ENCODE measurements at regions not wholly inside any gene's neighbourhood (a gene's known extent, or its start where the extent isn't known, plus 50 kb on each side); places are given as distances from the start of the nearest gene placed in this dataset.

GRCh38 chr6:85390775-85391174 is 59.1 kb upstream of the NT5E start:
- TF ChIP-seq PKNOX1 (IDR thresholded peaks at IDR 0.05), result no peak
- no peak for TF ChIP-seq FOXM1 (IDR thresholded peaks at IDR 0.05; ENCODE audit: borderline replicate concordance)
- TF ChIP-seq LEF1 (IDR thresholded peaks at IDR 0.05; ENCODE audit: borderline replicate concordance), result no peak
- POLR2A ChIA-PET, result no interaction called here
- CTCF ChIA-PET, result no interaction called here
- DNase-seq (ENCODE audit: extremely low spot score), result no peak

- TF ChIP-seq HDGF (IDR thresholded peaks at IDR 0.05; ENCODE audit: borderline replicate concordance) (no peak), FOXK2 (IDR thresholded peaks at IDR 0.05) (no peak), SP1 (IDR thresholded peaks at IDR 0.05) (no peak), L3MBTL2 (conservative IDR thresholded peaks at IDR 0.05) (no peak), BHLHE40 (IDR thresholded peaks at IDR 0.05; ENCODE audit: borderline replicate concordance) (no peak), CTBP1 (IDR thresholded peaks at IDR 0.05; ENCODE audit: borderline replicate concordance) (no peak), LEF1 (IDR thresholded peaks at IDR 0.05; ENCODE audit: borderline replicate concordance) (no peak), ZNF384 (IDR thresholded peaks at IDR 0.05) (no peak), PKNOX1 (IDR thresholded peaks at IDR 0.05) (no peak), ARNT (IDR thresholded peaks at IDR 0.05) (no peak), NFRKB (IDR thresholded peaks at IDR 0.05) (no peak), FOXM1 (IDR thresholded peaks at IDR 0.05; ENCODE audit: borderline replicate concordance) (no peak)
- DNase-seq (ENCODE audit: extremely low spot score), result no peak
- CTCF ChIA-PET, result no interaction called here
These were observed 59.7 kb upstream of the NT5E start for GRCh38 chr6:85390105-85390728.

DNA sequence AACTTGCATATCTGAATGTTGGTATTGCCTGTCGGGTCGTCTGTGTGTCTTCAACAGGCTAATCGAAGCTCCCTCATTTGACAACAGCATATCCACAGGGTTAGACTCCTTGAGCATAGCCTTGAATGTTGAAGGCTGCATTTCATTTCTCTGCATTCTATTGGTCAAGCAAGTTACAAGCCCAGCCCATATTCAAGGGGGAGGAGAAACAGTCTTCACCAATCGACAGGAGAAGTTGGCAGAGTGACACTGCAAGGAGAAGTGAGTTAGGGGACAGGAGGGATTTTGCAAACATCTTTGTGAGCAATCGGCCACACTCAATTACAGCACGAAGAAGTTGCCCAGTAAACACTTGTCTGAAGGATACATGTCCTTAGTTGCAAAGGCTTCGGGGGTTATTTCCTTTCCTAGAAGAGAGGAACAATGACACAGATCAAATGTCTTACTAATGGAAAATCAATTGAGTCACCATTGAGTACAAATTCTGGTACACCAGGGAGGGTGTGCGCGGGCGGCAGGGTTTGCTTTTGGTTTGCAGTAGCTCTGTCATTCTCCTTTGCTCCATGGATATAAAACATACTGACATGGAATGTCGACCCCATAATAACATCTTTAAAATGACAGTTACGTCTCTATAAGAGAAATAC is 60.6 kb upstream of the NT5E start:
- TF ChIP-seq NFRKB (IDR thresholded peaks at IDR 0.05) (no peak), BHLHE40 (IDR thresholded peaks at IDR 0.05; ENCODE audit: borderline replicate concordance) (no peak), PKNOX1 (IDR thresholded peaks at IDR 0.05) (peak; percentile 59), SUZ12 (IDR thresholded peaks at IDR 0.05) (no peak), FOXK2 (IDR thresholded peaks at IDR 0.05) (no peak), FOXA1 (IDR thresholded peaks at IDR 0.05) (no peak), SP1 (IDR thresholded peaks at IDR 0.05) (no peak)
- CTCF ChIA-PET, result interaction anchor here (0.8 kb wide), 1 partner anchor 94 kb away, joined by 3 read pairs; no protein-coding TSS in a partner anchor
- POLR2A ChIA-PET, result no interaction called here
- no peak for DNase-seq (ENCODE audit: extremely low spot score)

More at GRCh38 chr6:85390105-85390728, 59.7 kb upstream of the NT5E start:
- POLR2A ChIA-PET, result no interaction called here

DNA sequence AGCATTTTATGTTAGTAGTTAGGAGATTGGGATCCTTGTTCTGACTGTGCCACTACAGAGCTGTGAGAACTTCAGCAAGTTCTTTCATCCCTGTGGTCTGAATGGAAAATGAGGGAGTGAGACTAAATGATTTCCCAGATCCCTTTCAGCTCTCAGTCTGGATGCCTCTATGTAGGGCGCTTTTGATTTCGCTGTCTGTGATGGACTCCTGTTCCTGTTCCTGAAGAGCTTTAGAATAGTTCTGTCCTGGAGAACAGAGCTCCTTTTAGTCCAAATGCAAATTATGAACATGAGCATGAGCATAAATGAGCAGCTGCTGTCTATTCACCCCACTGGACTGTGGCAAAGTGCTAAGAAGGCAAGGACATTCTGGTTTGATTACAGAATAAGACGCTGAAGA is 61.4 kb upstream of the NT5E start:
- POLR2A ChIA-PET, result no interaction called here
- CTCF ChIA-PET, result interaction anchor here (0.8 kb wide), 1 partner anchor 94 kb away, joined by 3 read pairs; no protein-coding TSS in a partner anchor

DNA sequence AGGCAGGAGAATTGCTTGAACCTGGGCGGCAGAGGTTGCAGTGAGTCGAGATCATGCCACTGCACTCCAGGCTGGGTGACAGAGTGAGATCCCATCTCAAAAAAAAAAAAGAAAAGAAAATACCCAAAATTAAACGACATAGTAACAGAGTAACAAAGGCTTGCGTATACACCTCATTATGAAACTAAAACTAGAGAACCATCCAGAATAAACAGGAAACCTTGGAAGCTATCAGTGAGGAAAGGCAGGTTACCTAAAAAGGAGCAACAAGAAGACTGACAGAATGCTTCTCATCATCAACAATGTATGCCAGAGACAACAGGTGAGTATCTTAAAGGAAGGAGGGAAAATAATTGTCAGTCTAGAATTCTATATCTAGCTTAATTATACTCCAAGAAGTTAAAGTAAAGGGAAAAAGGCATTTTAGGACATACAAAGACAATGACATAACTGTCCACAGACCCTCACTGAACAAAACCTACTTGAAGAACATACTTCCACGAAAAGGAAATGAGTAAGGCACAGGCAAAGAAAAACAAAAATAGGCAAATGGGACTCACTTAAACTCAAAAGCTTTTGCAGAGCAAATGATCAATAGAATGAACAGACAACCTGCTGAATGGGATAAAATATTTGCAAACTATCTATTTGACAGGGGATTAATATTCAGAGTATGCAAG is 64.1 kb upstream of the NT5E start:
- TF ChIP-seq ELF4 (IDR thresholded peaks at IDR 0.05) (no peak), LEF1 (IDR thresholded peaks at IDR 0.05; ENCODE audit: borderline replicate concordance) (no peak), L3MBTL2 (conservative IDR thresholded peaks at IDR 0.05) (no peak), FOXM1 (IDR thresholded peaks at IDR 0.05; ENCODE audit: borderline replicate concordance) (no peak), ZNF384 (IDR thresholded peaks at IDR 0.05) (no peak), BHLHE40 (IDR thresholded peaks at IDR 0.05; ENCODE audit: borderline replicate concordance) (no peak), SP1 (IDR thresholded peaks at IDR 0.05) (no peak), CTBP1 (IDR thresholded peaks at IDR 0.05; ENCODE audit: borderline replicate concordance) (no peak), ARNT (IDR thresholded peaks at IDR 0.05) (no peak), TARDBP (IDR thresholded peaks at IDR 0.05) (no peak), PKNOX1 (IDR thresholded peaks at IDR 0.05) (no peak), FOXA1 (IDR thresholded peaks at IDR 0.05) (no peak), HDGF (IDR thresholded peaks at IDR 0.05; ENCODE audit: borderline replicate concordance) (no peak), NFRKB (IDR thresholded peaks at IDR 0.05) (no peak), SUZ12 (IDR thresholded peaks at IDR 0.05) (no peak), FOXK2 (IDR thresholded peaks at IDR 0.05) (no peak)
- no peak for DNase-seq (ENCODE audit: extremely low spot score)
- CTCF ChIA-PET, result interaction anchor here (0.8 kb wide), 1 partner anchor 9 kb away, joined by 3 read pairs; no protein-coding TSS in a partner anchor
- POLR2A ChIA-PET, result no interaction called here

More for the DNA sequence above, 61.4 kb upstream of the NT5E start:
- no peak for DNase-seq (ENCODE audit: extremely low spot score)
- TF ChIP-seq NFRKB (IDR thresholded peaks at IDR 0.05) (no peak), PKNOX1 (IDR thresholded peaks at IDR 0.05) (no peak), LEF1 (IDR thresholded peaks at IDR 0.05; ENCODE audit: borderline replicate concordance) (no peak), FOXM1 (IDR thresholded peaks at IDR 0.05; ENCODE audit: borderline replicate concordance) (no peak), CTBP1 (IDR thresholded peaks at IDR 0.05; ENCODE audit: borderline replicate concordance) (no peak), SP1 (IDR thresholded peaks at IDR 0.05) (no peak), FOXK2 (IDR thresholded peaks at IDR 0.05) (no peak), FOXA1 (IDR thresholded peaks at IDR 0.05) (no peak), L3MBTL2 (conservative IDR thresholded peaks at IDR 0.05) (no peak), BHLHE40 (IDR thresholded peaks at IDR 0.05; ENCODE audit: borderline replicate concordance) (no peak), SUZ12 (IDR thresholded peaks at IDR 0.05) (no peak), HDGF (IDR thresholded peaks at IDR 0.05; ENCODE audit: borderline replicate concordance) (no peak), ARNT (IDR thresholded peaks at IDR 0.05) (no peak), TARDBP (IDR thresholded peaks at IDR 0.05) (no peak), ELF4 (IDR thresholded peaks at IDR 0.05) (no peak), ZNF384 (IDR thresholded peaks at IDR 0.05) (no peak)

Data from HEK293T (cell line).